Tibial nerve (tissue), 4 donors: ENCODE measurements at regions not wholly inside any gene's neighbourhood (a gene's known extent, or its start where the extent isn't known, plus 50 kb on each side); places are given as distances from the start of the nearest gene placed in this dataset.

Experiments used
- DNase-seq, 2 donors: peaks; one replicate each; pipeline ENCODE4 v3.0.0-alpha.2; 2019; ENCODE audit warnings: low spot score in 2 of 2
- H3K27ac ChIP-seq, 4 donors: fragments of 200-600 bp; sonication (generic) in 3 of 4; one replicate each; pipeline ENCODE4 v1.5.1; 2017 to 2019; ENCODE audit warnings: mild to moderate bottlenecking in 1 of 4
- H3K27me3 ChIP-seq, 2 donors: fragments of 200-600 bp; sonication (generic) in 1 of 2; one replicate each; pipeline versions ENCODE4 v1.5.1 to v1.6.0; 2017 to 2019
- H3K36me3 ChIP-seq, 3 donors: fragments of 200-600 bp; sonication (generic); one replicate each; pipeline ENCODE4 v1.5.1; 2018 to 2019
- H3K4me1 ChIP-seq, 4 donors: fragments of 200-600 bp; sonication (generic) in 3 of 4; one replicate each; pipeline ENCODE4 v1.5.1; 2017 to 2019
- H3K4me3 ChIP-seq, 4 donors: fragments of 200-600 bp; sonication (generic) in 3 of 4; one replicate each; pipeline ENCODE4 v1.5.1; 2017 to 2019; ENCODE audit warnings: mild to moderate bottlenecking in 1 of 4, moderate library complexity in 1 of 4
- H3K9me3 ChIP-seq, 4 donors: fragments of 200-600 bp; sonication (generic) in 3 of 4; one replicate each; pipeline ENCODE4 v1.5.1; 2017 to 2019
- CTCF ChIP-seq, 5 experiments: fragments of 200-600 bp in 3 of 5; fragments of 450-650 bp in 2 of 5; sonication (generic) in 3 of 5; IDR thresholded peaks; one replicate each; pipeline ENCODE4 v1.5.1; 2016 to 2019; ENCODE audit warnings: antibody characterized with exemption in 5 of 5, mild to moderate bottlenecking in 3 of 5, moderate library complexity in 2 of 5
- EP300 ChIP-seq, 2 donors: sonication (generic); formaldehyde crosslinking; IDR thresholded peaks; one replicate each; pipeline ENCODE4 v1.6.1; 2017; ENCODE audit warnings: antibody characterized with exemption in 2 of 2, mild to moderate bottlenecking in 1 of 2
- POLR2A ChIP-seq, 2 donors: fragments of 450-650 bp; IDR thresholded peaks; one replicate each; pipeline ENCODE4 v1.6.1; 2017; ENCODE audit warnings: antibody characterized with exemption in 2 of 2, mild to moderate bottlenecking in 2 of 2, moderate library complexity in 2 of 2
- WGBS, 2 donors: methylation state at CpG; one replicate each; pipeline ENCODE4 v1.1.5; 2018; 5-methylcytosine and 5-hydroxymethylcytosine counted together

GRCh38 chr19:31532034-31532433 is 182.8 kb upstream of the TSHZ3 start:
- Histone ChIP-seq H3K4me3 (no peak overlapping the region), H3K9me3 (peaks cover 0 to 8% (median 0%) of the 10 kb centered on the region in 4 donors), H3K4me1 (no peaks in the 10 kb centered on the region), H3K27me3 (no peaks in the 10 kb centered on the region), H3K36me3 (no peaks in the 10 kb centered on the region), H3K27ac (no peak overlapping the region)
- no peak for DNase-seq
- TF ChIP-seq POLR2A (IDR thresholded peaks at IDR 0.05), result no peak
- no peak for TF ChIP-seq CTCF (IDR thresholded peaks at IDR 0.05)
- TF ChIP-seq EP300 (IDR thresholded peaks at IDR 0.05), result no peak
- WGBS, 2 donors, result 81 to 83% methylated on average over 8 of the region's 8 CpGs

GRCh38 chr19:31533114-31533513 is 183.9 kb upstream of the TSHZ3 start:
- peaks cover 0 to under 1% (median 0%) of the 10 kb centered on the region in 4 donors for H3K9me3 ChIP-seq
- no peaks in the 10 kb centered on the region for H3K27me3 ChIP-seq
- no peak overlapping the region for H3K27ac ChIP-seq
- 94 to 100% methylated on average over 3 of the region's 3 CpGs for WGBS, 2 donors
- no peak for DNase-seq
- no peaks in the 10 kb centered on the region for H3K36me3 ChIP-seq
- no peak for TF ChIP-seq EP300 (IDR thresholded peaks at IDR 0.05)
- TF ChIP-seq POLR2A (IDR thresholded peaks at IDR 0.05), result no peak
- TF ChIP-seq CTCF (IDR thresholded peaks at IDR 0.05), result no peak
- H3K4me1 ChIP-seq, result no peaks in the 10 kb centered on the region
- no peak overlapping the region for H3K4me3 ChIP-seq

GRCh38 chr19:31534231-31534630 is 185.0 kb upstream of the TSHZ3 start:
- peaks cover 0 to 3% (median 0%) of the 10 kb centered on the region in 4 donors for H3K9me3 ChIP-seq
- H3K27ac ChIP-seq, result no peak overlapping the region
- no peaks in the 10 kb centered on the region for H3K36me3 ChIP-seq
- no peaks in the 10 kb centered on the region for H3K27me3 ChIP-seq
- H3K4me3 ChIP-seq, result no peak overlapping the region
- H3K4me1 ChIP-seq, result no peaks in the 10 kb centered on the region
- no peak for TF ChIP-seq EP300 (IDR thresholded peaks at IDR 0.05)
- no peak for TF ChIP-seq CTCF (IDR thresholded peaks at IDR 0.05)
- no peak for TF ChIP-seq POLR2A (IDR thresholded peaks at IDR 0.05)
- DNase-seq, result no peak

- peaks cover 0 to 3% (median 0%) of the 10 kb centered on the region in 4 donors for H3K9me3 ChIP-seq
- DNase-seq, result no peak
- WGBS, 2 donors, result 78 to 79% methylated on average over 17 of the region's 17 CpGs
- TF ChIP-seq CTCF (IDR thresholded peaks at IDR 0.05), result no peak
- no peak for TF ChIP-seq POLR2A (IDR thresholded peaks at IDR 0.05)
- TF ChIP-seq EP300 (IDR thresholded peaks at IDR 0.05), result no peak
- no peaks in the 10 kb centered on the region for H3K36me3 ChIP-seq
- H3K27me3 ChIP-seq, result no peaks in the 10 kb centered on the region
- no peak overlapping the region for H3K4me3 ChIP-seq
- H3K27ac ChIP-seq, result no peak overlapping the region
- H3K4me1 ChIP-seq, result no peaks in the 10 kb centered on the region
Observed at GRCh38 chr19:31534786-31535657, 185.8 kb upstream of the TSHZ3 start.

- DNase-seq, result no peak
- H3K27ac ChIP-seq, result no peak overlapping the region
- no peak overlapping the region for H3K4me3 ChIP-seq
- WGBS, 2 donors, result 72 to 86% methylated on average over 7 to 8 of the region's 8 CpGs
- peaks cover 0 to 3% (median 0%) of the 10 kb centered on the region in 4 donors for H3K9me3 ChIP-seq
- no peaks in the 10 kb centered on the region for H3K4me1 ChIP-seq
- H3K36me3 ChIP-seq, result no peaks in the 10 kb centered on the region
- TF ChIP-seq EP300 (IDR thresholded peaks at IDR 0.05) (no peak), CTCF (IDR thresholded peaks at IDR 0.05) (no peak), POLR2A (IDR thresholded peaks at IDR 0.05) (no peak)
- no peaks in the 10 kb centered on the region for H3K27me3 ChIP-seq
Observed at GRCh38 chr19:31535691-31536460, 186.6 kb upstream of the TSHZ3 start.
